DMS153 treated with DMSO at 0.1 percent for 48 hours (cell line): ENCODE measurements at regions not wholly inside any gene's neighbourhood (a gene's known extent, or its start where the extent isn't known, plus 50 kb on each side); places are given as distances from the start of the nearest gene placed in this dataset.

Source experiments
- DNase-seq: peaks from one replicate; lab custom pipeline; 2025; ENCODE audit not compliant: unreplicated experiment; lab: John Stamatoyannopoulos, UW

- DNase-seq: no peak
These were observed 119.1 kb upstream of the MTNR1B start for GRCh38 chr11:92850296-92850826.

- peak; percentile 38 for DNase-seq
These were observed 117.2 kb upstream of the MTNR1B start for GRCh38 chr11:92852229-92852628.

DNA sequence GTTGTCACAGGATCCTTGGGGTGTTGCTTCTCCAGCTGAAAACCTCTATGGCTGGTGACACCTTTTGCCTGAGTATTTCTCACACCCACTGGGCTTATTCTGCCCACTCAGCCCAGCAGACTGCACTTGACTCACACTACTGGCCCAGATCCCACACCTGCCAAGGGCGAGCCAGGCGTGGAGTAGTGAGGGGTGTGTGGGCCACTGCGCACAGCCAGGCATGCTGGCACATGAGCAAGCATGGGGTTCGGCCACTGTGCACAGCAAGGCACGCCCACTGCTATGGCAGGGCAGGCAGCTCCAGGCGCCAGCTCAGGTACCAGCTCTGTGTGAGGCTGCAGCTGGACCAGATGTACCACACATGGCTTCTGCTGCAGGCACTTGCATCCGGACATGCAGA, 116.5 kb upstream of the MTNR1B start:
- DNase-seq: no peak

- DNase-seq: no peak
These were observed 115.3 kb upstream of the MTNR1B start for GRCh38 chr11:92854162-92854561.

DNA sequence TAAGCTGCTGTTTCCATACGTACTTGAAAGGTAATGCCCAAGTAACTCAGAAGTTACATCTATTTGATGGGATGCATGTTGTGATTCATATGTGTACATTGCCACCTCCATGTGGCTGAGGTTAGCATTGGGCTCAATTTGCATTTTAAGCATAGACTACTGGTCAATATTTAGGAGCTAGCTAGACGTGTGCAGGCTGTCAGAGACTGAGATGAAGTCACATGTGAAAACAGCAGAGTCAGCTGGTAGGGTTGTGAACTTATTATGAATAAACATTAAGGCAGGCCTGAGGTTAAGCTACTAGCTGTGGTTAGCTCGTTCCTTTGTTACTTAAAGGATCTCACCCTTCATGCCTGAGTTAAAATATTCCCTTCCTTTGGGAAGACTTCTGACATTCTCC, 114.5 kb upstream of the MTNR1B start:
- no peak for DNase-seq

DNA sequence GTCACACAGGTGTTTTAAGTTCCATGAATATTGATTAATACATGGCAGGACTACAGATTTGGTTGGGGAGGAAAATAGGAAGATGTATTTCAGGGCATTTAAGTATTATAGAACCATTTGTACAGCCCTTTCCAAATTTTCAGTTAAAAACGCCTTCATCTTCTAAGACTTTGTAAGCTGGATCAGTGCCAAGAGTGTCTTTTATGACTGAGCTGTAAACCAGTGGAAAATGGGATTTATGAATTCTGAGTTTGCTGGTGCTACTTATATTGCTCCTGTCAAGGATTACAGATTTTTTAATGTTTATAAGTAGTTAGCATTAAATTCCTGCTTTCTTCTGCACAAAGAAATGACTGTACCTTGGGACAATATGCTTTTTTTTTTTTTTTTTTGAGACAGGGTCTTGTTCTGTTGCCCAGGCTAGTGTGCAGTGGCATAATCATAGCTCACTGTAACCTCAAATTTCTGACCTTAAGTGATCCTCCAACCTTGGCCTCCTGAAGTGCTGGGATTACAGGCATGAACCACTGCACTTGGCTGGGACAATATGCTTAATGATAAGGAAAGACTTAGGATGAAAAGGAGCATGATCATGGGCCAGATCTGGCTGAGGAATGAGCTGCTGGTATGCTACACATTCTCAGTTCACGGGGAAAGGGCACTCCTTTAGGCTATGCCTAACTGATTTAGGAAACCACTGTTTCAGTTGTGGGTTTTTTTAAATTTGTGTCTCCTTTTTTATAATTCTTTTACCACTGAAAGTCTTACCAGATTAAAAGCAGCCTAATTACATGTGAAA, 113.6 kb upstream of the MTNR1B start:
- no peak for DNase-seq

GRCh38 chr11:92857407-92857806, 112.0 kb upstream of the MTNR1B start:
- no peak for DNase-seq

DNA sequence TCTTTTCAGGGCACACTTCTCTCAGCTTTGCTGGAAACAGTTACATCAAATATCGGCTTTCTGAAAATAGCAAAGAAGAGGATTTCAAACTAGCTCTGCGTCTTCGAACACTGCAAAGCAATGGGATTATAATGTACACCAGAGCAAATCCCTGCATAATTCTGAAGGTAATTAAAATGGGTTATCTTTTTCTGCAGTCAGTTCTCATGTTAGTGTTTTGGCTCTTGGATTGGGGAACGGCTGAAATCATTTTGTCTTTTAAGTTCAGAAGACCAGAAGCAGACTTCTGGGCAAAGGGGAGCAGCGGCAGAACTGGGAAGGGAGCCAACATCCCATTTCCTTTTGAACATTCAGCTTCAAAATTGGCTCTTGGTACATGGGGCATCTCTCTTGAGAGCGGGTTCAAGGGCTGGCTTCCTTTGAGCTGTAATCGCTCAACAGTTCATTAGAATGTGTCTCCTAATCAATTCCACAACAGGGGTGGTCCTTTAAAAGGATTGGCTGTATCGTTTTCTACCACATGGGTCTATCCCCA, 110.2 kb upstream of the MTNR1B start:
- no peak for DNase-seq

GRCh38 chr11:92861634-92862033, 107.8 kb upstream of the MTNR1B start:
- no peak for DNase-seq

DNA sequence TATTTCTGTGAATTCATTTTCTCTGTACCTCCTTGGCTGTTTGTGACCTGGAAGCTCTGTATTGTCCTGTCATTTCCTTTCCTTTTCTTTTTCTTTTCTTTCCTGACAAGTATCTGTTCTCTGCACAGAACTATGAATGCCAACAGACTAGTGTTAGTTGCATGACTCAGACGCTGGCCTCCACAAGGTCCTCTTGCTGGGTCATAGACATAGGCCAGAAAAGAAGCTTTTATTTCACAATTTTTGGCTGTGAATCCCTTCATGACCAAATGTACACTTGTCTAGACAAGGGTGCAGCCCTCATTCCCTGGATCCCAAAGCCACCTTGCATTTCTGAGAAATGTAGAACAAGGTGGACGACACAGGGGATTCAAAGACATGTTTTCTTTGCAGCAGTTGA, 104.1 kb upstream of the MTNR1B start:
- DNase-seq: no peak

GRCh38 chr11:92866679-92867282, 102.7 kb upstream of the MTNR1B start:
- no peak for DNase-seq

GRCh38 chr11:92867913-92868619, 101.4 kb upstream of the MTNR1B start:
- DNase-seq: peak; percentile 94

GRCh38 chr11:92869716-92870115, 99.7 kb upstream of the MTNR1B start:
- no peak for DNase-seq

DNA sequence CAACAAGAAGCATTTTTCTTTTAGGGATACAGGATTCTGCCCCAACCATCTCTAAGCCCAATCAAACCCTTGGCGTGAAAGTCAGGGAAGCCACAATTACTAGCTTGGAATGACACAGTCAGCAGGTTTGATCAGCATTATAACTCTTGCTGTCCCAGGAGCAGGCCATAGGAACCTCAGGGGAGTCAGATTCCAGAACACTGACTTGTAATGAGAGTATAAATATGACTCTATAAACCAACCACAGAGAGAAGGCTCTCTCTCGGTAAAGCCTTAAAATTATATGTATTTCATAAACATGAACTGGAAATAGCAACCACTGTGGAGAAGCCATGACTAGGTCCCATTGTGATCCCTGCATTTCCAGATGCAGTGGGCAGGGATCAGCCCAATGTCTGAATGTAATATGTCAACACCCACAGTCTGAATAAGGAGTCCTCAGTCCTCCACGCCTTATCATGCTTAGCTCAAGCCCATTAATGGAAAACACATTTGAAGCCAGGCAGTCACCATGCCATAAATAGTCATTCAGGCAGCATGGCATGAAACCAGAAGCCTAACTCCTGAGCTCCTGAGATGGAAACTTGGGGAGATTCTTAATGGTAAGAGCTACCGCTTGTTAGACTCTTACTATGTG, 99.1 kb upstream of the MTNR1B start:
- DNase-seq: no peak

DNA sequence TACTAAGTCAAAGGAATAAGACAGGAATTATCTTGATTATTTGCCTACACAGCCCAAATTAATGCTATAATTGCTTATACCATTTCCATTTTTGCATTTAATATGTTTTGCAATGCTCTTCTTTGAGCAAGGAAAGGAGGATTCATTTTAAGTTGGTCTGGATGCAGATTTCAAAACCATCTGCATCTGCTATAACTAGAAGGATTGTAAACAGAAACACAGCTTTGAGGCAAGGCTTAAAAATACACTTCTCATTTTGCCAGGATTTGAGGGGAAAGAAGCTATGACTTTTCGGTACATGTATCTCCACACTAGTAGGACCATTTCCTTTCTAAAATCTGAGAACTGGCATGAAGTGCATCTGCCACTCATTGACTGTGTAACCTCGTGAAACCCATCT, 95.9 kb upstream of the MTNR1B start:
- DNase-seq: no peak

DNA sequence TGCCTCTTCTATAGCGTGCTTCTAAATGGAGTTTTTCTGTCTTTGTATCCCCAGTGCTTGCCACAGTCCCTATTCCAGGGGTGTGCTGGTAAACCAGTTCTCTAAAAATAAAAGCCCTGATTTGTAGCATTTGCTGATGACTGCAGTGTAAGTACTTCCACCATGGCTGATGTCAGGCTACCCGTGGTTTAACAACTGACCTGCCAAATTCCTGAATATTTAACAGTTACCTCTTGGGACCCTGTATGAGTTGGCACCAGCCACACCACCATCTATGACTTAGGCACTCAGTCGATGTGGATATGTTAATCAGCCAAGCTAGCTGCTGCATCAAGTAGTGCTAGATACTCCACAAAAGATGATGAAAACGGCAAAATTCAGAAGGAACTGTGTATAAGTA, 94.0 kb upstream of the MTNR1B start:
- no peak for DNase-seq

DNA sequence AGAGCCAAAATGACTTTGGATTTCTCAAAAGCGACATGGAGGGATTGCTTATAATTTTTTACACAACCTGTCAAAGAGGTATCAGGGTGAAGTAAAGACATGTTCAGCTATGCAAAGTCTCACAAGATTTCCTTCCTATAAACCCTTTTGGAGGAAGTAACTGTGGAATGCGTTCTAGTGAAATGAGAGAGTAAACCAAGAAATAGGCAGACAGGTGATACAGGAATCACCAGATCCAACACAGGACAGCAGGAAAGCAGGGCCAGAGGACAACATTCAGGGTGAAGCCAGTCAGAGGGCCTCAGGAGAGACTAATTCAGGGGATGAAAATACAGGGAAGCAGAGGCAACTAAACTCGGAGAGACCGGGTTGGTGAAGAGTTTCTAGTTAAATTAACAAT, 90.4 kb upstream of the MTNR1B start:
- DNase-seq: no peak

DNA sequence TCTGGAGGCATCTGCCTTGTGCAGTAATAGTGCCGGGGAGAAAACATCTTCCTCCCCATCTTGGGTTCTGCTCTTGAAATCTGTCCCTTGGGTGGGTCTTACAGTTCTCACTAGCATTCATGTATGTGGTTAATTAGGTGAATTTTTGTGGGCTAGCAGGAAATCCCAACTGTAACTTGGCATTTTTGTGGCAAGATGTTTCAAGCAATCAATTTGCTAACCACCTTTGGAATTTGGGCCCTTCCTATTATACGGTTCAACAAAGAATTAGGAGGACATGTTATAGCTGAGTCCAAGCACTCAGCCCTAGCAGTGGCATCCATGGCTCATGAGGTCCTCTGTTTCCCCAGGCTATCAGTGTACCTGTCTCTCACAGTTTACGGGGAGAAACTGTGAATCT, 89.1 kb upstream of the MTNR1B start:
- DNase-seq: no peak

DNA sequence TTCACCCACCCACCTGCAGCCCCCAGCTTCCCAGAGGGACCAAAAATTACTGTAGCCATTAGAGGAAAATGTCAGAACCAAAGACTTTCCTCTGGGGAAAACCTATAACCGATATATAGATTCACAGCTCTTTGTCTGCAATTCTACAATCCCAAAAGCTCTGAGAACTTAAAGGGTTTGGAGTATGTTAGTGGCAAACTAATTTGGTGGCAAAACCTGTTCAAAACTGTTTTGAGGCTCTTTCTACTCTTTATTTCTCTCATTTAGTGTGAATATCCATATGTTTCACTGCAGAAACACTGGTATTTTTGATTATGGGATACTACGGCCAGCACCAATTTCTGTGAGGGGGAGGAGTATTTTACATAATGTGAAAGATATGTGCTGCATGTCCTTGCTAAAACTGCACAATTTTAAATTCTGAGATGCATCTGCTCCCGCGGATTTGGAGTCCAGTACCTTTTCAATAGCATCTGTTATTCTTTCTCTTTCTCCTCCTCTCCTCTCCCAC, 87.5 kb upstream of the MTNR1B start:
- DNase-seq: no peak

DNA sequence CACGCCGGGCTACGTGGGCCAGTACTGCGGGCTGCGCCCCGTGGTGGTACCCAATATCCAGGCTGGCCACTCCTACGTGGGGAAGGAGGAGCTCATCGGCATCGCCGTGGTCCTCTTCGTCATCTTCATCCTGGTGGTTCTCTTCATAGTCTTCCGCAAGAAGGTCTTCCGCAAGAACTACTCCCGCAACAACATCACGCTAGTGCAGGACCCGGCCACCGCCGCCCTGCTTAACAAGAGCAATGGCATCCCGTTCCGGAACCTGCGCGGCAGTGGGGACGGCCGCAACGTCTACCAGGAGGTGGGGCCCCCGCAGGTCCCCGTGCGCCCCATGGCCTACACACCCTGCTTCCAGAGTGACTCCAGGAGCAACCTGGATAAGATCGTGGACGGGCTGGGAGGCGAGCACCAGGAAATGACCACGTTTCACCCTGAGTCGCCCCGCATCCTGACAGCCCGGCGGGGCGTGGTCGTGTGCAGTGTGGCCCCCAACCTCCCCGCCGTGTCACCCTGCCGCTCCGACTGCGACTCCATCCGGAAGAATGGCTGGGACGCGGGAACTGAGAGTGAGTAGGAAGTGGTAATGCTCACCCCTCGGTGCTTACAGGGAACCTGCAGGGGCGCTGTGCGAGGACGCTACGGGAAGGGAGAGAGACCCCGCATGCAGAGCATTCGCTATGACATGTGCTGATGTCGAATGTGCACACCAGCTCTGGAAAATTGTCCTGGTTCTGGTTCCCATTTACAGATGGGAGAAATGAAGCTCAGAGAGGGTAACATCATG, 86.4 kb upstream of the MTNR1B start:
- DNase-seq: no peak
